ENCODE measurements at regions not wholly inside any gene's neighbourhood (a gene's known extent, or its start where the extent isn't known, plus 50 kb on each side); places are given as distances from the start of the nearest gene placed in this dataset.
"Not testable (repeated sequence)": the region's sequence is repeated elsewhere in the genome, so short reads cannot be mapped to it uniquely, and the experiment has no call there.

DNA sequence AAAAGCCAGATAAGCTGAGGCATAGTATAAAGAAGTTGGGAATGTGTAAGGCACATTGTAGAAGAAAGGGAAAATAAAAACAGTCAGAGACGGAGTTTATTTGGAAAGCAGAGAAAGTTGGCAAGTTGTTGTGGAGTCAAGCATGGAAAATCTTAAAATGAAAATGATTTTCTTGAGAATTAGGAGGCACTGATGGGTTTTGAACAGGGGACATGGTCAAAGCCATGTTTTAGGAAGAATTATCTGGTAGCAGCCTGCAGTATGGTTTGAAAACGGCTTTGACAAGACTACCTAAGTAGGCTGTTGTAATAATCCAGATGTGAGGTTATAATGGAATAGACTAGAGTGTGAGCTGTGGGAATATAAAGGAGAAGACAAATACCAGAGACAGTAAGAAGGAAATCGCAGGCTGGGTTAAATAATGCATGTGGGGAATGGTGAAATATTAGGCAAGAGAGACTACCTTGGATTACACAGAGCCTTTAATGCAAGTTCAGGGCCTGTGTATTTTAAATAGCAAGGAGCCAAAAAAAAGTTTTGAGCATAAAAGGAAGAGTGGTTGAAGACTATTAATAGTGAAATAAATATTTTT lies 130.4 kb upstream of the MEOX2 start:
- H4K20me1 ChIP-seq (ENCODE audit: insufficient read depth, low read length, poor library complexity, severe bottlenecking): no peaks in the 10 kb centered on the region
- no peak overlapping the region for H3K4me3 ChIP-seq (ENCODE audit: low read length, poor library complexity, severe bottlenecking)
- no peak overlapping the region for H2AFZ ChIP-seq (ENCODE audit: low read length)
- no peaks in the 10 kb centered on the region for H3K9me2 ChIP-seq (replicated peaks; ENCODE audit: low read depth, low read length)
- no peak overlapping the region for H3K4me2 ChIP-seq (ENCODE audit: low read depth, low read length, poor library complexity, severe bottlenecking)
- no peak overlapping the region for H3K9ac ChIP-seq (ENCODE audit: low read depth, low read length, poor library complexity, severe bottlenecking)
- no peaks in the 10 kb centered on the region for H3K79me2 ChIP-seq (ENCODE audit: insufficient read depth, low read length)
- no peaks in the 10 kb centered on the region for H3K4me1 ChIP-seq (ENCODE audit: insufficient read depth, low read length, poor library complexity, severe bottlenecking)
- no peaks in the 10 kb centered on the region for H3F3A ChIP-seq (ENCODE audit: low read depth)
- no peaks in the 10 kb centered on the region for H3K36me3 ChIP-seq (ENCODE audit: insufficient read depth, low read length)
- no peaks in the 10 kb centered on the region for H3K9me3 ChIP-seq (ENCODE audit: insufficient read depth, low read depth, low read length)
- TF ChIP-seq, protein P1, sequence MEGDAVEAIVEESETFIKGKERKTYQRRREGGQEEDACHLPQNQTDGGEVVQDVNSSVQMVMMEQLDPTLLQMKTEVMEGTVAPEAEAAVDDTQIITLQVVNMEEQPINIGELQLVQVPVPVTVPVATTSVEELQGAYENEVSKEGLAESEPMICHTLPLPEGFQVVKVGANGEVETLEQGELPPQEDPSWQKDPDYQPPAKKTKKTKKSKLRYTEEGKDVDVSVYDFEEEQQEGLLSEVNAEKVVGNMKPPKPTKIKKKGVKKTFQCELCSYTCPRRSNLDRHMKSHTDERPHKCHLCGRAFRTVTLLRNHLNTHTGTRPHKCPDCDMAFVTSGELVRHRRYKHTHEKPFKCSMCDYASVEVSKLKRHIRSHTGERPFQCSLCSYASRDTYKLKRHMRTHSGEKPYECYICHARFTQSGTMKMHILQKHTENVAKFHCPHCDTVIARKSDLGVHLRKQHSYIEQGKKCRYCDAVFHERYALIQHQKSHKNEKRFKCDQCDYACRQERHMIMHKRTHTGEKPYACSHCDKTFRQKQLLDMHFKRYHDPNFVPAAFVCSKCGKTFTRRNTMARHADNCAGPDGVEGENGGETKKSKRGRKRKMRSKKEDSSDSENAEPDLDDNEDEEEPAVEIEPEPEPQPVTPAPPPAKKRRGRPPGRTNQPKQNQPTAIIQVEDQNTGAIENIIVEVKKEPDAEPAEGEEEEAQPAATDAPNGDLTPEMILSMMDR (conservative IDR thresholded peaks at IDR 0.05; ENCODE audit: low read length): no peak
- no peak for TF ChIP-seq EZH2phosphoT487 (IDR thresholded peaks at IDR 0.05; ENCODE audit: borderline replicate concordance)
- H3K27me3 ChIP-seq (ENCODE audit: insufficient read depth, low read length, poor library complexity, severe bottlenecking): no peaks in the 10 kb centered on the region

- Histone ChIP-seq H3K4me2 (ENCODE audit: low read depth, low read length, poor library complexity, severe bottlenecking) (no peak overlapping the region), H3K9ac (ENCODE audit: low read depth, low read length, poor library complexity, severe bottlenecking) (no peak overlapping the region), H3K79me2 (ENCODE audit: insufficient read depth, low read length) (no peaks in the 10 kb centered on the region), H3K4me1 (ENCODE audit: insufficient read depth, low read length, poor library complexity, severe bottlenecking) (no peaks in the 10 kb centered on the region), H4K20me1 (ENCODE audit: insufficient read depth, low read length, poor library complexity, severe bottlenecking) (no peaks in the 10 kb centered on the region), H3K27me3 (ENCODE audit: insufficient read depth, low read length, poor library complexity, severe bottlenecking) (no peaks in the 10 kb centered on the region), H3K9me3 (ENCODE audit: insufficient read depth, low read depth, low read length) (no peaks in the 10 kb centered on the region), H3F3A (ENCODE audit: low read depth) (no peaks in the 10 kb centered on the region), H3K9me2 (replicated peaks; ENCODE audit: low read depth, low read length) (no peaks in the 10 kb centered on the region), H3K36me3 (ENCODE audit: insufficient read depth, low read length) (no peaks in the 10 kb centered on the region), H3K4me3 (ENCODE audit: low read length, poor library complexity, severe bottlenecking) (no peak overlapping the region), H2AFZ (ENCODE audit: low read length) (no peak overlapping the region)
- TF ChIP-seq EZH2phosphoT487 (IDR thresholded peaks at IDR 0.05; ENCODE audit: borderline replicate concordance): no peak
- TF ChIP-seq, protein P1 (conservative IDR thresholded peaks at IDR 0.05; ENCODE audit: low read length): no peak
These were observed 127.0 kb upstream of the MEOX2 start for GRCh38 chr7:15813448-15813847.

DNA sequence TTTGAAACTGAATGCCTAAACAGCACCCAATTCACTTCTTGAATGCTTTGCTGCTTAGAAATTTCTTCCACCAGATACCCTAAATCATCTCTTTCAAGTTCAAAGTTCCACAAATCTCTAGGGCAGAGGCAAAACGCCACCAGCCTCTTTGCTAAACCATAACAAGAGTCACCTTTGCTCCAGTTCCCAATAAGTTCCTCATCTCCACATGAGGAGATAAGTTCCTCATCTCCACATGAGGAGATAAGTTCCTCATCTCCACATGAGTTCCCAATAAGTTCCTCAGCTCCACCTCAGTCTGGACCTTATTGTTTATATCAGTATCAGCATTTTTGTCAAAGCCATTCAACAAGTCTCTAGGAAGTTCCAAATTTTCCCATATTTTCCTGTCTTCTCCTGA lies 123.9 kb upstream of the MEOX2 start:
- H3K4me1 ChIP-seq (ENCODE audit: insufficient read depth, low read length, poor library complexity, severe bottlenecking): not testable (repeated sequence)

DNA sequence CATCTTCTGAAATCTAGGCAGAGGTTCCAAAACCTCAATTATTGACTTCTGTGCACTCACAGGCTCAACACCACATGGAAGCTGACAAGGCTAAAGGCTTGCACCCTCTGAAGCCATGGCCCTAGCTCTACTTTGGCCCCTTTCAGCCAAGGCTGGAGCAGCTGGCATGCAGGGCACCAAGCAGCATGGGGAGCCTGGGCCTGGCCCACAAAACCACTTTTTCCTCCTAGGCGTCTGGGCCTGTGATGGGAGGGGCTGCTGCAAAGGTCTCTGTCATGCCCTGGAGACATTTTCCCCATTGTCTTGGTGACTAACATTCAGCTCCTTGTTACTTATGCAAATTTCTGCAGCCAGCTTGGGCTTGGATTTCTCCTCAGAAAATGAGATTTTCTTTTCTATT lies 123.5 kb upstream of the MEOX2 start:
- H2AFZ ChIP-seq (ENCODE audit: low read length); H3K4me3 ChIP-seq (ENCODE audit: low read length, poor library complexity, severe bottlenecking); H3K9ac ChIP-seq (ENCODE audit: low read depth, low read length, poor library complexity, severe bottlenecking); H3K9me2 ChIP-seq (replicated peaks; ENCODE audit: low read depth, low read length); H3K4me1 ChIP-seq (ENCODE audit: insufficient read depth, low read length, poor library complexity, severe bottlenecking); H3F3A ChIP-seq (ENCODE audit: low read depth); H3K4me2 ChIP-seq (ENCODE audit: low read depth, low read length, poor library complexity, severe bottlenecking); H3K27me3 ChIP-seq (ENCODE audit: insufficient read depth, low read length, poor library complexity, severe bottlenecking); H4K20me1 ChIP-seq (ENCODE audit: insufficient read depth, low read length, poor library complexity, severe bottlenecking); H3K36me3 ChIP-seq (ENCODE audit: insufficient read depth, low read length); H3K9me3 ChIP-seq (ENCODE audit: insufficient read depth, low read depth, low read length); H3K79me2 ChIP-seq (ENCODE audit: insufficient read depth, low read length): not testable (repeated sequence)

More for the DNA sequence above, 123.9 kb upstream of the MEOX2 start:
- not testable (repeated sequence) for H3K27me3 ChIP-seq (ENCODE audit: insufficient read depth, low read length, poor library complexity, severe bottlenecking); H3K4me2 ChIP-seq (ENCODE audit: low read depth, low read length, poor library complexity, severe bottlenecking); H3K9me3 ChIP-seq (ENCODE audit: insufficient read depth, low read depth, low read length); H2AFZ ChIP-seq (ENCODE audit: low read length); H3K9ac ChIP-seq (ENCODE audit: low read depth, low read length, poor library complexity, severe bottlenecking); H4K20me1 ChIP-seq (ENCODE audit: insufficient read depth, low read length, poor library complexity, severe bottlenecking); H3F3A ChIP-seq (ENCODE audit: low read depth); H3K9me2 ChIP-seq (replicated peaks; ENCODE audit: low read depth, low read length); H3K4me3 ChIP-seq (ENCODE audit: low read length, poor library complexity, severe bottlenecking); H3K36me3 ChIP-seq (ENCODE audit: insufficient read depth, low read length); H3K79me2 ChIP-seq (ENCODE audit: insufficient read depth, low read length)
